Bronchial epithelial cell (primary cell): ENCODE measurements at regions not wholly inside any gene's neighbourhood (a gene's known extent, or its start where the extent isn't known, plus 50 kb on each side); places are given as distances from the start of the nearest gene placed in this dataset.

Experiments
- DNase-seq: peaks from one replicate; pipeline ENCODE4 v3.0.0-alpha.2; 2010; ENCODE audit warnings: low read depth
- FAIRE-seq: peaks from 2 replicates; lab custom pipeline; 2011; peaks lifted over from hg19 to GRCh38; lab: Jason Lieb, UNC
- H3K27me3 ChIP-seq: 2 replicates; pipeline ENCODE4 v1.5.1; 2011; ENCODE audit warnings: low read length; ENCODE audit not compliant: control insufficient read depth, insufficient read depth
- H3K36me3 ChIP-seq: 2 replicates; pipeline ENCODE4 v1.5.1; 2011; ENCODE audit warnings: low read length; ENCODE audit not compliant: control insufficient read depth, insufficient read depth
- H3K4me3 ChIP-seq: 2 replicates; pipeline ENCODE4 v1.5.1; 2011; ENCODE audit warnings: mild to moderate bottlenecking, low read depth, low read length, control low read depth
- CTCF ChIP-seq: IDR thresholded peaks from 2 replicates; pipeline ENCODE4 v1.5.1; 2011; ENCODE audit warnings: mild to moderate bottlenecking, moderate library complexity, low read length, control low read depth, inconsistent platforms; ENCODE audit not compliant: insufficient read depth, severe bottlenecking

GRCh38 chr9:83146325-83146724 lies 83.4 kb upstream of the RASEF start:
- no peak for DNase-seq
- no peaks in the 10 kb centered on the region for H3K36me3 ChIP-seq
- TF ChIP-seq CTCF = no peak
- FAIRE-seq = no peak
- H3K4me3 ChIP-seq = no peak overlapping the region
- no peaks in the 10 kb centered on the region for H3K27me3 ChIP-seq

GRCh38 chr9:83144492-83144891 lies 81.5 kb upstream of the RASEF start:
- H3K4me3 ChIP-seq = no peak overlapping the region
- no peaks in the 10 kb centered on the region for H3K36me3 ChIP-seq
- FAIRE-seq (no peak), DNase-seq (no peak)
- no peak for TF ChIP-seq CTCF
- H3K27me3 ChIP-seq = no peaks in the 10 kb centered on the region

GRCh38 chr9:83142389-83142788 lies 79.4 kb upstream of the RASEF start:
- no peaks in the 10 kb centered on the region for H3K36me3 ChIP-seq
- TF ChIP-seq CTCF = no peak

GRCh38 chr9:83141887-83142286 lies 78.9 kb upstream of the RASEF start:
- no peak for FAIRE-seq

More at GRCh38 chr9:83142389-83142788, 79.4 kb upstream of the RASEF start:
- DNase-seq (no peak), FAIRE-seq (no peak)
- Histone ChIP-seq H3K4me3 (no peak overlapping the region), H3K27me3 (no peaks in the 10 kb centered on the region)

GRCh38 chr9:83140061-83140460 lies 77.1 kb upstream of the RASEF start:
- TF ChIP-seq CTCF = no peak
- Histone ChIP-seq H3K36me3 (no peaks in the 10 kb centered on the region), H3K27me3 (no peaks in the 10 kb centered on the region), H3K4me3 (no peak overlapping the region)
- peak; percentile 53 for DNase-seq
- no peak for FAIRE-seq

More at GRCh38 chr9:83141887-83142286, 78.9 kb upstream of the RASEF start:
- Histone ChIP-seq H3K36me3 (no peaks in the 10 kb centered on the region), H3K4me3 (no peak overlapping the region), H3K27me3 (no peaks in the 10 kb centered on the region)
- TF ChIP-seq CTCF = no peak
- no peak for DNase-seq

- Histone ChIP-seq H3K36me3 (no peaks in the 10 kb centered on the region), H3K27me3 (no peaks in the 10 kb centered on the region), H3K4me3 (no peak overlapping the region)
- DNase-seq = no peak
- TF ChIP-seq CTCF = no peak
- no peak for FAIRE-seq
Observed at GRCh38 chr9:83138422-83139135, 75.6 kb upstream of the RASEF start.
